Pancreas (tissue), 10 donors: ENCODE measurements at regions not wholly inside any gene's neighbourhood (a gene's known extent, or its start where the extent isn't known, plus 50 kb on each side); places are given as distances from the start of the nearest gene placed in this dataset.

Source experiments
- ATAC-seq, 4 donors: fragments of 200-7000 bp; cut with Tn5 transposase; one replicate each; pipeline versions ENCODE4 v1.8.0 to v1.9.1; 2020; ENCODE audit warnings: mild to moderate bottlenecking in 4 of 4, moderate library complexity in 4 of 4
- DNase-seq, 6 donors: peaks; one replicate each; pipeline ENCODE4 v3.0.0-alpha.2; 2020
- FAIRE-seq: peaks from 2 replicates; lab custom pipeline; 2012; peaks lifted over from hg19 to GRCh38; lab: Jason Lieb, UNC
- H3K27ac ChIP-seq, 4 donors: fragments of 200-600 bp; sonication (generic); 1 replicate in 3 of 4; 2 replicates in 1 of 4; pipeline versions ENCODE4 v1.5.0 to v1.8.0; 2020
- H3K27me3 ChIP-seq, 4 donors: fragments of 200-600 bp; one replicate each; pipeline ENCODE4 v1.8.0; 2021
- H3K36me3 ChIP-seq, 3 donors: fragments of 200-600 bp; sonication (generic) in 1 of 3; one replicate each; pipeline versions ENCODE4 v1.5.0 to v1.8.0; 2020 to 2021
- H3K4me1 ChIP-seq, 3 donors: fragments of 200-600 bp; one replicate each; pipeline ENCODE4 v1.8.0; 2021
- H3K4me3 ChIP-seq, 4 donors: fragments of 200-600 bp; sonication (generic) in 2 of 4; one replicate each; pipeline versions ENCODE4 v1.5.0 to v1.8.0; 2020 to 2021
- H3K9me3 ChIP-seq, 4 donors: fragments of 200-600 bp; one replicate each; pipeline ENCODE4 v1.8.0; 2021
- CTCF ChIP-seq, 4 donors: fragments of 200-600 bp; sonication (generic) in 3 of 4; IDR thresholded peaks; one replicate each; pipeline versions ENCODE4 v1.5.0 to v1.8.0; 2021; ENCODE audit warnings: antibody characterized with exemption in 4 of 4
- WGBS, 2 donors: extraction: QIAGEN DNeasy Blood & Tissue Kit; methylation state at CpG; one replicate each; pipeline ENCODE4 v1.1.7; 2013; 5-methylcytosine and 5-hydroxymethylcytosine counted together
- intact Hi-C, 3 donors: fragments of 100-400 bp; cut with DNase I; formaldehyde crosslinking; loops; one replicate each; pipeline versions ENCODE4 v1.11.1 to v1.14.2; 2022
- donor health status: healthy with polysubstance abuse.
- donor health status: DM: no; HTN: no; CAD: no; lungs with moderate emphysema.
- donor health status: DM: no; HTN: no; CAD: no.
- donor health status: control.
- donor health status: control.
- donor health status: Bipolar disorder and iron deficiency.
- donor health status: DM: yes; HTN: yes; CAD: no.
- donor health status: DM: no; HTN: no; CAD: no.
- donor health status: DM: no; HTN: no; CAD: no.
- donor health status: DM: yes; HTN: yes; CAD: no.

GRCh38 chr1:240701412-240701811 is 89.5 kb upstream of the GREM2 start:
- 50 to 58% methylated on average over 5 of the region's 5 CpGs for WGBS, 2 donors
- intact Hi-C loops = no loop called here
- FAIRE-seq (no peak), DNase-seq (no peak), ATAC-seq (peak in 1 of 4 donors; percentile 37)
- H3K9me3 ChIP-seq = no peaks in the 10 kb centered on the region
- H3K4me1 ChIP-seq = no peaks in the 10 kb centered on the region
- no peak overlapping the region for H3K4me3 ChIP-seq
- H3K27me3 ChIP-seq = no peaks in the 10 kb centered on the region
- H3K36me3 ChIP-seq = no peaks in the 10 kb centered on the region
- H3K27ac ChIP-seq = no peak overlapping the region
- TF ChIP-seq CTCF (IDR thresholded peaks at IDR 0.05) = no peak

- DNase-seq = no peak
These were observed 83.5 kb upstream of the GREM2 start for GRCh38 chr1:240695416-240695815.

GRCh38 chr1:240693844-240694243 is 81.9 kb upstream of the GREM2 start:
- DNase-seq (no peak), FAIRE-seq (no peak), ATAC-seq (no peak)
- Histone ChIP-seq H3K4me3 (no peak overlapping the region), H3K27ac (no peak overlapping the region), H3K27me3 (no peaks in the 10 kb centered on the region), H3K4me1 (no peaks in the 10 kb centered on the region), H3K36me3 (no peaks in the 10 kb centered on the region), H3K9me3 (no peaks in the 10 kb centered on the region)
- intact Hi-C loops = no loop called here
- no peak for TF ChIP-seq CTCF (IDR thresholded peaks at IDR 0.05)
- WGBS, 2 donors = 36 to 44% methylated on average over 3 of the region's 3 CpGs

More at GRCh38 chr1:240695416-240695815, 83.5 kb upstream of the GREM2 start:
- ATAC-seq = no peak
- Histone ChIP-seq H3K4me3 (no peak overlapping the region), H3K9me3 (no peaks in the 10 kb centered on the region), H3K27me3 (no peaks in the 10 kb centered on the region), H3K36me3 (no peaks in the 10 kb centered on the region), H3K4me1 (no peaks in the 10 kb centered on the region), H3K27ac (no peak overlapping the region)
- WGBS, 2 donors = 73 to 74% methylated on average over 3 to 4 of the region's 4 CpGs
- intact Hi-C loops = no loop called here
- TF ChIP-seq CTCF (IDR thresholded peaks at IDR 0.05) = no peak
- no peak for FAIRE-seq

- Histone ChIP-seq H3K4me1 (no peaks in the 10 kb centered on the region), H3K27ac (no peak overlapping the region), H3K4me3 (no peak overlapping the region), H3K36me3 (no peaks in the 10 kb centered on the region), H3K9me3 (no peaks in the 10 kb centered on the region), H3K27me3 (no peaks in the 10 kb centered on the region)
- intact Hi-C loops = no loop called here
- FAIRE-seq (no peak), ATAC-seq (no peak), DNase-seq (no peak)
- no peak for TF ChIP-seq CTCF (IDR thresholded peaks at IDR 0.05)
These were observed 81.1 kb upstream of the GREM2 start for GRCh38 chr1:240693036-240693435.

GRCh38 chr1:240691909-240692705 is 80.2 kb upstream of the GREM2 start:
- Histone ChIP-seq H3K36me3 (no peaks in the 10 kb centered on the region), H3K4me1 (no peaks in the 10 kb centered on the region), H3K4me3 (no peak overlapping the region), H3K27ac (no peak overlapping the region), H3K27me3 (no peaks in the 10 kb centered on the region), H3K9me3 (no peaks in the 10 kb centered on the region)
- ATAC-seq = peak in 3 of 4 donors; percentile 35 to 68 (median 67)
- peak in 1 of 4 donors; percentile 11 for TF ChIP-seq CTCF (IDR thresholded peaks at IDR 0.05)
- no peak for FAIRE-seq
- peak in 1 of 6 donors; percentile 15 for DNase-seq
- WGBS, 2 donors = 36 to 41% methylated on average over 12 of the region's 12 CpGs
- intact Hi-C loops = no loop called here
